ENCODE measurements at regions not wholly inside any gene's neighbourhood (a gene's known extent, or its start where the extent isn't known, plus 50 kb on each side); places are given as distances from the start of the nearest gene placed in this dataset.

- peaks cover 0 to 6% (median 0%) of the 10 kb centered on the region in 5 donors for H3K4me1 ChIP-seq (ENCODE audit: control insufficient read depth in 5 of 5, insufficient read depth in 5 of 5, low read length in 5 of 5)
- DNase-seq (no peak), ATAC-seq (ENCODE audit: insufficient read depth, low FRiP score) (no peak)
- TF ChIP-seq CTCF (IDR thresholded peaks at IDR 0.05; ENCODE audit: control extremely low read depth, extremely low read depth) = no peak
- H3K27ac ChIP-seq (ENCODE audit: low read depth in 1 of 2, low read length in 1 of 2) = no peak overlapping the region
- H3K9ac ChIP-seq (ENCODE audit: insufficient read depth in 1 of 2, low read length in 2 of 2) = no peak overlapping the region
- H3K27me3 ChIP-seq (ENCODE audit: control insufficient read depth in 3 of 3, insufficient read depth in 3 of 3, low read length in 2 of 3) = no peaks in the 10 kb centered on the region
- H3K4me3 ChIP-seq = no peak overlapping the region
- no peaks in the 10 kb centered on the region for H3K9me3 ChIP-seq (ENCODE audit: control insufficient read depth in 4 of 4, insufficient read depth in 3 of 4, low read length in 3 of 4)
- no peaks in the 10 kb centered on the region for H3K36me3 ChIP-seq (ENCODE audit: control insufficient read depth in 4 of 4, insufficient read depth in 4 of 4, low read length in 4 of 4)
- WGBS, 2 donors = 39 to 71% methylated on average over 2 of the region's 2 CpGs
Measured at GRCh38 chr9:13979941-13980318, 334.0 kb downstream of the NFIB start.

- Histone ChIP-seq H3K9ac (ENCODE audit: insufficient read depth in 1 of 2, low read length in 2 of 2) (no peak overlapping the region), H3K4me3 (no peak overlapping the region), H3K27ac (ENCODE audit: low read depth in 1 of 2, low read length in 1 of 2) (no peak overlapping the region), H3K27me3 (ENCODE audit: control insufficient read depth in 3 of 3, insufficient read depth in 3 of 3, low read length in 2 of 3) (no peaks in the 10 kb centered on the region), H3K9me3 (ENCODE audit: control insufficient read depth in 4 of 4, insufficient read depth in 3 of 4, low read length in 3 of 4) (no peaks in the 10 kb centered on the region), H3K36me3 (ENCODE audit: control insufficient read depth in 4 of 4, insufficient read depth in 4 of 4, low read length in 4 of 4) (no peaks in the 10 kb centered on the region), H3K4me1 (ENCODE audit: control insufficient read depth in 5 of 5, insufficient read depth in 5 of 5, low read length in 5 of 5) (peaks cover 0 to 18% (median 9%) of the 10 kb centered on the region in 5 donors)
- ATAC-seq (ENCODE audit: insufficient read depth, low FRiP score) (no peak), DNase-seq (no peak)
- 48 to 82% methylated on average over 1 of the region's 1 CpG for WGBS, 2 donors
- TF ChIP-seq CTCF (IDR thresholded peaks at IDR 0.05; ENCODE audit: control extremely low read depth, extremely low read depth) = no peak
Measured at GRCh38 chr9:13975611-13976290, 338.2 kb downstream of the NFIB start.

- Histone ChIP-seq H3K36me3 (ENCODE audit: control insufficient read depth in 4 of 4, insufficient read depth in 4 of 4, low read length in 4 of 4) (no peaks in the 10 kb centered on the region), H3K4me1 (ENCODE audit: control insufficient read depth in 5 of 5, insufficient read depth in 5 of 5, low read length in 5 of 5) (peaks cover 0 to 18% (median 11%) of the 10 kb centered on the region in 5 donors), H3K9ac (ENCODE audit: insufficient read depth in 1 of 2, low read length in 2 of 2) (no peak overlapping the region), H3K4me3 (no peak overlapping the region), H3K27me3 (ENCODE audit: control insufficient read depth in 3 of 3, insufficient read depth in 3 of 3, low read length in 2 of 3) (no peaks in the 10 kb centered on the region), H3K27ac (ENCODE audit: low read depth in 1 of 2, low read length in 1 of 2) (no peak overlapping the region), H3K9me3 (ENCODE audit: control insufficient read depth in 4 of 4, insufficient read depth in 3 of 4, low read length in 3 of 4) (no peaks in the 10 kb centered on the region)
- DNase-seq (no peak), ATAC-seq (ENCODE audit: insufficient read depth, low FRiP score) (no peak)
- TF ChIP-seq CTCF (IDR thresholded peaks at IDR 0.05; ENCODE audit: control extremely low read depth, extremely low read depth) = no peak
- WGBS, 2 donors = 49 to 68% methylated on average over 4 of the region's 4 CpGs
Measured at GRCh38 chr9:13974891-13975290, 339.1 kb downstream of the NFIB start.
